Fibroblast of skin of abdomen (primary cell): ENCODE measurements at regions not wholly inside any gene's neighbourhood (a gene's known extent, or its start where the extent isn't known, plus 50 kb on each side); places are given as distances from the start of the nearest gene placed in this dataset.
A peak's percentile ranks its signal among the peaks of the same experiment; 100 is the strongest.
"Not testable (repeated sequence)": the region's sequence is repeated elsewhere in the genome, so short reads cannot be mapped to it uniquely, and the experiment has no call there.

Experiments
- DNase-seq: peaks from one replicate; pipeline ENCODE4 v3.0.0-alpha.2; 2013

GRCh38 chr12:11980115-11980514, 90.6 kb upstream of the BCL2L14 start:
- DNase-seq, result no peak

GRCh38 chr12:11981121-11981733, 89.5 kb upstream of the BCL2L14 start:
- DNase-seq, result peak; percentile 37

GRCh38 chr12:11984417-11984816, 86.3 kb upstream of the BCL2L14 start:
- DNase-seq, result no peak

- DNase-seq, result no peak
Measured at GRCh38 chr12:11986165-11986564, 84.6 kb upstream of the BCL2L14 start.

GRCh38 chr12:11987901-11988300, 82.8 kb upstream of the BCL2L14 start:
- DNase-seq, result no peak

GRCh38 chr12:11991604-11992003, 79.1 kb upstream of the BCL2L14 start:
- peak; percentile 36 for DNase-seq

GRCh38 chr12:11992515-11992914, 78.2 kb upstream of the BCL2L14 start:
- DNase-seq, result no peak

GRCh38 chr12:11998307-11998943, 72.3 kb upstream of the BCL2L14 start:
- DNase-seq, result not testable (repeated sequence)

GRCh38 chr12:11998944-11999315, 71.8 kb upstream of the BCL2L14 start:
- no peak for DNase-seq

- DNase-seq, result no peak
Measured at GRCh38 chr12:12003609-12004008, 67.1 kb upstream of the BCL2L14 start.

- no peak for DNase-seq
Measured at GRCh38 chr12:12004524-12004923, 66.2 kb upstream of the BCL2L14 start.

GRCh38 chr12:12007001-12007712, 63.6 kb upstream of the BCL2L14 start:
- DNase-seq, result peak; percentile 40

- no peak for DNase-seq
Measured at GRCh38 chr12:12007713-12008231, 63.0 kb upstream of the BCL2L14 start.

GRCh38 chr12:12008232-12008850, 62.4 kb upstream of the BCL2L14 start:
- DNase-seq, result no peak

- peak; percentile 26 for DNase-seq
Measured at GRCh38 chr12:12008931-12009611, 61.7 kb upstream of the BCL2L14 start.

- DNase-seq, result not testable (repeated sequence)
Measured at GRCh38 chr12:12009749-12010276, 60.9 kb upstream of the BCL2L14 start.

GRCh38 chr12:12010277-12011039, 60.3 kb upstream of the BCL2L14 start:
- peak; percentile 81 for DNase-seq

GRCh38 chr12:12011880-12012260, 58.9 kb upstream of the BCL2L14 start:
- no peak for DNase-seq

- DNase-seq, result no peak
Measured at GRCh38 chr12:12015073-12015685, 55.6 kb upstream of the BCL2L14 start.

- DNase-seq, result no peak
Measured at GRCh38 chr12:12016284-12017100, 54.2 kb upstream of the BCL2L14 start.
